ENCODE measurements at regions not wholly inside any gene's neighbourhood (a gene's known extent, or its start where the extent isn't known, plus 50 kb on each side); places are given as distances from the start of the nearest gene placed in this dataset.

- no peak for TF ChIP-seq CTCF (IDR thresholded peaks at IDR 0.05; ENCODE audit: insufficient read depth, low read length)
- no peak for TF ChIP-seq POLR2AphosphoS5 (IDR thresholded peaks at IDR 0.05; ENCODE audit: low read depth)
- TF ChIP-seq, protein P1, sequence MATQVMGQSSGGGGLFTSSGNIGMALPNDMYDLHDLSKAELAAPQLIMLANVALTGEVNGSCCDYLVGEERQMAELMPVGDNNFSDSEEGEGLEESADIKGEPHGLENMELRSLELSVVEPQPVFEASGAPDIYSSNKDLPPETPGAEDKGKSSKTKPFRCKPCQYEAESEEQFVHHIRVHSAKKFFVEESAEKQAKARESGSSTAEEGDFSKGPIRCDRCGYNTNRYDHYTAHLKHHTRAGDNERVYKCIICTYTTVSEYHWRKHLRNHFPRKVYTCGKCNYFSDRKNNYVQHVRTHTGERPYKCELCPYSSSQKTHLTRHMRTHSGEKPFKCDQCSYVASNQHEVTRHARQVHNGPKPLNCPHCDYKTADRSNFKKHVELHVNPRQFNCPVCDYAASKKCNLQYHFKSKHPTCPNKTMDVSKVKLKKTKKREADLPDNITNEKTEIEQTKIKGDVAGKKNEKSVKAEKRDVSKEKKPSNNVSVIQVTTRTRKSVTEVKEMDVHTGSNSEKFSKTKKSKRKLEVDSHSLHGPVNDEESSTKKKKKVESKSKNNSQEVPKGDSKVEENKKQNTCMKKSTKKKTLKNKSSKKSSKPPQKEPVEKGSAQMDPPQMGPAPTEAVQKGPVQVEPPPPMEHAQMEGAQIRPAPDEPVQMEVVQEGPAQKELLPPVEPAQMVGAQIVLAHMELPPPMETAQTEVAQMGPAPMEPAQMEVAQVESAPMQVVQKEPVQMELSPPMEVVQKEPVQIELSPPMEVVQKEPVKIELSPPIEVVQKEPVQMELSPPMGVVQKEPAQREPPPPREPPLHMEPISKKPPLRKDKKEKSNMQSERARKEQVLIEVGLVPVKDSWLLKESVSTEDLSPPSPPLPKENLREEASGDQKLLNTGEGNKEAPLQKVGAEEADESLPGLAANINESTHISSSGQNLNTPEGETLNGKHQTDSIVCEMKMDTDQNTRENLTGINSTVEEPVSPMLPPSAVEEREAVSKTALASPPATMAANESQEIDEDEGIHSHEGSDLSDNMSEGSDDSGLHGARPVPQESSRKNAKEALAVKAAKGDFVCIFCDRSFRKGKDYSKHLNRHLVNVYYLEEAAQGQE (IDR thresholded peaks at IDR 0.05; ENCODE audit: insufficient replicate concordance, low read depth): no peak
- TF ChIP-seq SPI1 (IDR thresholded peaks at IDR 0.05; ENCODE audit: borderline replicate concordance, low read depth): no peak
These were observed 898.1 kb upstream of the EPHA5 start for GRCh38 chr4:66568431-66568830.

Data from HL-60 (cell line).